Stimulated activated CD8-positive, alpha-beta memory T cell treated with anti-CD3 and anti-CD28 coated beads, Interleukin-15, amount 100 ng/mL, for 48 hours (primary cell): ENCODE measurements at regions not wholly inside any gene's neighbourhood (a gene's known extent, or its start where the extent isn't known, plus 50 kb on each side); places are given as distances from the start of the nearest gene placed in this dataset.
A peak's percentile ranks its signal among the peaks of the same experiment; 100 is the strongest.

Experiments
- DNase-seq, 2 donors: peaks; one replicate each; pipeline ENCODE4 v3.0.0-alpha.2; 2020; ENCODE audit warnings: low read depth in 2 of 2

DNA sequence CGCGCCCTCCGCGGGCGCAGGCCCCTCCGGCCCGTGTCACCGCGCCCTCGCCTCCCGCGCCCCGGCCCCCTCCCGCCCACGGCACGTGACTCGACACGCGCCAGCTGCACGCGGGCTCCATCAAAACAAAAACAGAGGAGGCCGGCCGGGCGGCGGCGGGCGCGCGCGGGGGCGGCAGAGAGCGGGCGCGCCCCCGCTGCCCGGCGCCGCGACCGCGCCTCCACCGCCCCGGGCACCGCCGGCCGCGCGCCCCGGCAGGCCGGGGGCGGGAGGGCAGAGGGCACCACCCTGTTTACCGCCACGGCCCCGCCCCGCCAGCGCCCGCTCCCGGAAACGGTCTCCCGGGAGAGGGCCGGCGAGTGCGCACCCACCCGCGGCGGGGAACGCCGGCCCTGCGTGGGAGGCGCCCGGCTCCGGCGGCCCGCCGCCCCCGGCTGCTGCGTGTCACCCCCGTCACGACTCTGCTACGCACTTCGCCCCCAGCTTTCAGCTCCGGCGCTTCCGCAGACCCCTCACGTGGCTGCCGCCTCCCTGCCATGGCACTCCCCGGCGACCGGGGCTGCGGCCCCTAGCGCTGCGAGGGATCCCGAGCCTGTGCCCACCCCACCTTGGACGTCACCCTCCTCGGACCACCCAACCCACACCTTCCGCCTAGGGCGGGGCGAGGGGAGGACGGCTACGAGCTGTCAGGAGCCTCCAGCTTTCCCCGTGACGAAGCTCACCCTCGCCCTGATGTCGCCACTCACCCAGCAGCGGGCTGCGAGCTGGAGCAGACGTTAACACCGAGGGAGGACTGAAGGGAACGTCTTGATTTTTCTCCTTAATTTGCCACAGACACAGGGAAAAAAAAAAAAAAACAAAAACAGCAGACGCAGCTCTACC lies 221.6 kb upstream of the MKLN1 start:
- peak; percentile 79 to 84 for DNase-seq

GRCh38 chr7:131106681-131107336 lies 220.9 kb upstream of the MKLN1 start:
- DNase-seq: peak in 1 of 2 donors; percentile 34

GRCh38 chr7:131107337-131108211 lies 220.1 kb upstream of the MKLN1 start:
- peak; percentile 58 to 66 for DNase-seq

GRCh38 chr7:131108212-131108940 lies 219.3 kb upstream of the MKLN1 start:
- no peak for DNase-seq

GRCh38 chr7:131109011-131109758 lies 218.5 kb upstream of the MKLN1 start:
- DNase-seq: no peak

- peak; percentile 59 to 69 for DNase-seq
These were observed 217.8 kb upstream of the MKLN1 start for GRCh38 chr7:131109759-131110296.

- no peak for DNase-seq
These were observed 217.2 kb upstream of the MKLN1 start for GRCh38 chr7:131110297-131111080.

DNA sequence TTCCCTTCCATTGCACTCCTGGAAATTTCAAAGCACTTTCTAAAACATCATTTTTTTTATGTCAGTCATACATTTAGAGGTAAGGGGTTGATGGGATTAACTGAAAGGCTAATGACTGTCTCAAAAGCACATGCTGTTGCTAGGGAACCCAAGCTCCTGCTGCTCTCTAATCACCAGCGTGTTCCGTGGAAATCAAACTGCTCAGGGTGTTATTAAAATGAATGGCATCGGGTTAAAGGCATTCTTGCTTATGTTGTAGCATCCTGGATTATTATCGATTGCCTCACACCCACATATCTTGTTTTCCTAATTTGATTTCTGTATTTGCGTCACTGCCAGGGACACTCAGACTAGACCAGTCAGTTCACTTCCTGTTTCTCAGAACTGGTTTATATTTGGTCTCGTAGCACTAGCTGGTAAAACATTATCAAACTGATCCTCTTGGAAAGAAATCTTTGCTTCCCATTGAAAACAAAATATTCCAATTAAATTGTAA lies 216.5 kb upstream of the MKLN1 start:
- no peak for DNase-seq

- DNase-seq: no peak
These were observed 215.9 kb upstream of the MKLN1 start for GRCh38 chr7:131111792-131112191.

DNA sequence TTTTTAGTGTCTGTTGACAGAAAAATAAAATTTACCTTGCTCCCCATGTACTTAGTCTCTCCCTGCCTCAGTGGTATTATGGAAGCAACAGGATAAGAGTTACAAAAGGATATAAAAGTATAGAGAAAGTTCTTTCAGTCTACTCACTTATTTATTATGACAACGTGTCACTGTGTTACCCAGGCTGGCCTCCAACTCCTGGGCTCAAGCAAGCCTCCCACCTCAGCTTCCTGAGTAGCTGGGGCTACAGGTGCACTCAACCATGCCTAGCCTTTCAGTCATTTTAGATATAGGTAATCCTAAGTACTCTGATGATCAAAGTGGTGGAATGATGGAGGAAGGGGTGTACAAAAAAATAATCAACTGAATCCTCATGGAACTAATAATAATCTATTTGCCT lies 215.2 kb upstream of the MKLN1 start:
- no peak for DNase-seq

- no peak for DNase-seq
These were observed 212.3 kb upstream of the MKLN1 start for GRCh38 chr7:131115340-131115739.

DNA sequence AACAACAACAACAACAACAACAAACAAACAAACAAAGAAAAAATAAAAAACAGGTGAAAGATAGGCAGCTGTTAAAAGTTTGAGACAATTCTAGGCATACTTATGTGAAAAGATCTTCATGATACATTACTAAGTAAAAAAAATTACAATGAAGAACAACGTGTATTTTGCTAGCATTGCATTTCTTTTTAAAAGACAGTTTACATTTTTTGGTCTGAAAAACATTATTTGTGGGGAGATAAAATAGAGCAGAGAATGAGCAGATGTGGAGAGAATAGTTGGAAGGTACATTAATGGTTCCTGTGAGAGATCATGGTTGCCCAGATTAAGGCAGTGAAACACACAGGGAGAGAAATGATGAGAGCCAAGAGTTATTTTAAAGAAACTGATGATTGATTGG lies 210.2 kb upstream of the MKLN1 start:
- no peak for DNase-seq

DNA sequence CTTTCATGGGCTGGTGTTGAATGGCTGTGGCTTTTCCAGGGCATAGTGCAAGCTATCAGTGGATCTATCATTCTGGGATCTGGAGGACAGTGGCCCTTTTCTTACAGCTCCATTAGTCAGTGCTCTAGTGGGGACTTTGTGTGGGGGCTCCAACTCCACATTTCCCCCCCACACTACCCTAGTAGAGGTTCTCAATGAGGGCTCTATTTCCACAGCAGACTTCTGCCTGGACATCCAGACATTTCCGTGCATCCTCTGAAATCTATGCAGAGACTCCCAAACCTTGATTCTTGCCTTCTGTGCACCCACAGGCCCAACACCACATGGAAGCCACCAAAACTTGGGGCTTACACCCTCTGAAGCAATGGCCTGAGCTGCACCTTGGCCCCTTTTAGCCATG lies 208.3 kb upstream of the MKLN1 start:
- no peak for DNase-seq

GRCh38 chr7:131122394-131122793 lies 205.3 kb upstream of the MKLN1 start:
- no peak for DNase-seq

- DNase-seq: no peak
These were observed 203.6 kb upstream of the MKLN1 start for GRCh38 chr7:131124001-131124629.

DNA sequence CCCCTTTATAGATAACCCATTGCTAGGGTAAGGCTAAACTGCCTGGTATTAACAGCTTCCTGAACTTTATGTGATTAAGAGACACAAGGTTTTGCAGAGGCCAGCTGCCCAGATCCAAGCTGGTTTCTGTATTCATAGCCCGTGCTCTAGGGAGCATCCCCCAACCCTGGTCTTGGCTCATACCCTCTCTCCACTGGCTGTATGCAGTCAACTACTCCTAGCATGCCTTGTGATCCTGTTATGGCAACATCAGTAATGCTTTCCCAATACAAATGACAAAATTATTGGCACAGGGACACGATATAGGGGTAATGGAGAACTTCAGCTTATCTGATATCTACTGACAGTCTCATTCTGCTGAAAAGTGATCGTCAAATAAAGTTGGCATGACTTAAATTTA lies 202.8 kb upstream of the MKLN1 start:
- DNase-seq: no peak

GRCh38 chr7:131130324-131130723 lies 197.4 kb upstream of the MKLN1 start:
- no peak for DNase-seq

GRCh38 chr7:131131012-131131745 lies 196.5 kb upstream of the MKLN1 start:
- no peak for DNase-seq
